OCI-LY1 (cell line): ENCODE measurements at regions not wholly inside any gene's neighbourhood (a gene's known extent, or its start where the extent isn't known, plus 50 kb on each side); places are given as distances from the start of the nearest gene placed in this dataset.

Source experiments
- CTCF ChIP-seq: fragments of 200-600 bp; sonication (generic), shearing (Covaris generic); IDR thresholded peaks from 2 replicates; pipeline ENCODE4 v1.5.1; 2017; ENCODE audit warnings: mild to moderate bottlenecking, antibody characterized with exemption, low read length, moderate library complexity, mixed read lengths
- EZH2 ChIP-seq: fragments of 200-600 bp; sonication (generic), shearing (Covaris generic); IDR thresholded peaks from 2 replicates; pipeline ENCODE4 v1.8.0; 2017; ENCODE audit warnings: borderline replicate concordance, mixed run types, mild to moderate bottlenecking, antibody characterized with exemption, low read length, moderate library complexity, mixed read lengths

DNA sequence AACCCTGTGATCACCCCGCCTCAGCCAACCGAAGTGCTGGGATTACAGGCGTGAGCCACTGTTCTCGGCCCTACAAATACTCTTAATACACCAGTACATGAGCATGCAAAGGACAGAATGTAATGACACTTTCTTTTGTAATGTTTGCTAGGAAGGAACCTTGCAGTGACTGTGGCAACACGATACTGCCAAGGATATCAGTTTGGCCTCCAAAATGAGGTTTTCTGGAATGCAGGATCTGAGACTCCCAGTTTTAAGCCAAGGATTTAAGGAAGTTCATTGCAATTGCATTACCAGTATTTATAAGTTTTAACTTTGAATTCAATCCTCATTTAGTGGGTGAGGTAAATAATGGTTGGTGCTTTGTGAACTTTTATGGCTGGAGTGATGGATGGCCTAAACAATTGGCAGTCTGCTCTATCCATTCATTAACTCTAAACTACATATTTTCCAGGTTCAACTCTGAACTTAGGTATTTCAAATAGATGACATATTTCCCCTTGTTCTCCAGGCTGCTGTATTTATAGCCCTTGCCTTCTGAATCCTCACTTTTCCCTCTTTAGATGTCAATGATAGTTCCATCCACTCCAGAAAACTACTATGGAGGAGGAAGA is 330.3 kb downstream of the C11orf87 start:
- no peak for TF ChIP-seq CTCF
- no peak for TF ChIP-seq EZH2
